ENCODE measurements at regions not wholly inside any gene's neighbourhood (a gene's known extent, or its start where the extent isn't known, plus 50 kb on each side); places are given as distances from the start of the nearest gene placed in this dataset.

DNA sequence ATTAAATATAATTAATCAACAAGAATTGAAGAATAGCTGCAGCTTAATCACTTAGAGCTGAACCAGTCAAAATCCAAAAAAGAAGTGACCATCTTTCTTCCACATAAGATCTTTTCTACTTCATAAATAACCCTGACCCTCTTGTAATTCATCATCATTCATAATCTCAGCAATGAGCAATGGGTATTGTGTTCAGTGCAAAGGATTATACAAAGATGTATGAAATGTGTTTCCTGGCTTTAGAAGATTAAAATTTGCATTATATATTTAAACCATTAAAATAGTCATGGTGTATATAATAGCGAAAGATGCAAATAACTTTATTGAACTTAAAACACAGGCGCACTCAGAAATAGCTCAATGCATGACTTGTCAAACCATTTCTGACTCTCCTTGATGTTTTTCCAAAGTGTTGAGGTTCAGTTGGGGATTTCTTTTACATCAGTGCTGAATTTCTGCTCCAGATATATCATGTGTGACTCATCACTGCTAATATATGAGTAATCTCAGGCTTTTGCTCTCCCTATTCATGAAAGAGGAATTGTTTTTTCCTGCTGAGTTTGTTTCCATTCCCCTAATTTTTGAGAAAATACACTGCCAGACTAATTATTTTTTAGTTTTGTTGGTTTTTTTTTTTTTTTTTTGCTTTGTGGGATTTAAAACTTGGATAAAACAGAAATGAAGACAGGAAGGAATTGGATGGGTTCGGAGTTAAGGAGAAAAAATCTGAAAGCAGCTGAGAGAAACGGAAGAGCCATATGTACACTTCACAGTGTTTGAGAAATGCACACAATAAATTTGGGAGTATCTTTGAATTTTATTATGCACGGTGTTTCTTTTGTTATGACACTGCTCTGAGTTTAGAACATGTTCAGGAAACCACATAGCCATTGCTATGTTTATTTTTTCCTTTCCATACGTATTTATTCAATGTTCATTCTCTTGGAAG lies 290.1 kb upstream of the PCDH7 start:
- no peak for DNase-seq (ENCODE audit: insufficient read length)
- no peak for FAIRE-seq
- TF ChIP-seq TAF1 (IDR thresholded peaks at IDR 0.05; ENCODE audit: borderline replicate concordance, low read depth, low read length): no peak
- no peak for TF ChIP-seq POLR2AphosphoS5 (IDR thresholded peaks at IDR 0.05; ENCODE audit: low read depth, low read length)
- TF ChIP-seq POLR2A (IDR thresholded peaks at IDR 0.05; ENCODE audit: low read depth, low read length): no peak

DNA sequence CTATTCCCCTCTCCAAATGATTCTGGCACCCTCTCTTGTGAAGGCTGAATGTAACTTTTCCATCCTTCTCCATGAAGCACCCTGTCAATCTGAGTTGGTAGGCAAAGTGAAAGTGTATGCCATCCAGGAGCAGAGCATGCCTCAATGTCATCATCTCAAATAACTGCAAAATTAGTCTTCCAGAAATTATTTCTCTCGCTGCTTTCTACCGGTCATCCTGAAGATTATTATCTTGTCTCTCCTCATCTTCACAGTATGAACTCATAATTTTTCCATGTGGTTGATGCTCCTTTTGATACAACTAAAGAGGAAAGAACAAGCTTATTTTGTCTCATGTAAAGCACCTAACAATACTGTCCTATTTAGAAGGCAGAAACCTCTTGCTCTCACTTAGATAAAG lies 285.5 kb upstream of the PCDH7 start:
- no peak for TF ChIP-seq POLR2A (IDR thresholded peaks at IDR 0.05; ENCODE audit: low read depth, low read length)
- no peak for TF ChIP-seq POLR2AphosphoS5 (IDR thresholded peaks at IDR 0.05; ENCODE audit: low read depth, low read length)
- no peak for TF ChIP-seq TAF1 (IDR thresholded peaks at IDR 0.05; ENCODE audit: borderline replicate concordance, low read depth, low read length)
- FAIRE-seq (no peak), DNase-seq (ENCODE audit: insufficient read length) (no peak)

GRCh38 chr4:30436394-30436793 lies 283.8 kb upstream of the PCDH7 start:
- DNase-seq (ENCODE audit: insufficient read length) (no peak), FAIRE-seq (no peak)
- TF ChIP-seq POLR2AphosphoS5 (IDR thresholded peaks at IDR 0.05; ENCODE audit: low read depth, low read length): no peak
- TF ChIP-seq POLR2A (IDR thresholded peaks at IDR 0.05; ENCODE audit: low read depth, low read length): no peak
- no peak for TF ChIP-seq TAF1 (IDR thresholded peaks at IDR 0.05; ENCODE audit: borderline replicate concordance, low read depth, low read length)

DNA sequence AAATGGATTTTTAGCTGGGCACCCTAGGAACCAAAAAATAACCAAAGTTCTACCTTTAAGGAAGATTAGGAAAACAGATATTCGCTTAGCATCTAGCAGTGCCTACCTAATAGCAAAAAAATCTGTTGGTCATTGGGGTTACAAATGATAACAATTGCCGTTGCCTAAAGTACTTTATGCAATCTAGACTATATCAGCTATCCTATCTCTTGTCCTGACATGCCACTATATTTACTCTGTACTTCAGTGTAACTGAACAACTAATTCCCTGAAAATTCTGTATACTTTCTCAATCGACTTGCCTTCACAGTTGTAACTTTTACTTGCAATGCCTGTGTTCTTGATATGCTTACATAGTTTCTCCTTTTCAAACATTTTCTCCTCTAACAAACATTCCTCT lies 282.9 kb upstream of the PCDH7 start:
- FAIRE-seq (no peak), DNase-seq (ENCODE audit: insufficient read length) (no peak)
- no peak for TF ChIP-seq POLR2AphosphoS5 (IDR thresholded peaks at IDR 0.05; ENCODE audit: low read depth, low read length)
- TF ChIP-seq TAF1 (IDR thresholded peaks at IDR 0.05; ENCODE audit: borderline replicate concordance, low read depth, low read length): no peak
- no peak for TF ChIP-seq POLR2A (IDR thresholded peaks at IDR 0.05; ENCODE audit: low read depth, low read length)

DNA sequence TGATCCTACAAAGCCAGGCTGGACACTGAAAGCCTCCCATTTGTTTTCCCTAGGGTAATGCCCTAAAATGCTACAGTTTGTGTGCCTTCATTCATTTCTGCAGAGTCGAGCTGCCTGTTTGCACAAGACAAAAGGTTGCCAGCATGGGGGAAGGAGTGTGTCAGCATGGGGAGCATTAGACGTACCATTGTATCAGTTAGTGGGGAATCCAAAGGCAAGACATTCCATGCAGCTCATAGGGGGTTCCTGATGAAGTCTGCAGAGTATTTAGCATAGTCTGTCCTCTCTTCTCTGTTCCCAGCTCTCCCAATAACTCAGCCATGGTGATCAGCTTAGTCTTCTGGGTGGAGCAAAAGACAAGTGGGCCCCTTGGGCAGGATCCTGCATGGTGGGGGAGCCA lies 276.9 kb upstream of the PCDH7 start:
- DNase-seq (ENCODE audit: insufficient read length): no peak
- FAIRE-seq: no peak
- TF ChIP-seq POLR2AphosphoS5 (IDR thresholded peaks at IDR 0.05; ENCODE audit: low read depth, low read length) (no peak), POLR2A (IDR thresholded peaks at IDR 0.05; ENCODE audit: low read depth, low read length) (no peak), TAF1 (IDR thresholded peaks at IDR 0.05; ENCODE audit: borderline replicate concordance, low read depth, low read length) (no peak)

DNA sequence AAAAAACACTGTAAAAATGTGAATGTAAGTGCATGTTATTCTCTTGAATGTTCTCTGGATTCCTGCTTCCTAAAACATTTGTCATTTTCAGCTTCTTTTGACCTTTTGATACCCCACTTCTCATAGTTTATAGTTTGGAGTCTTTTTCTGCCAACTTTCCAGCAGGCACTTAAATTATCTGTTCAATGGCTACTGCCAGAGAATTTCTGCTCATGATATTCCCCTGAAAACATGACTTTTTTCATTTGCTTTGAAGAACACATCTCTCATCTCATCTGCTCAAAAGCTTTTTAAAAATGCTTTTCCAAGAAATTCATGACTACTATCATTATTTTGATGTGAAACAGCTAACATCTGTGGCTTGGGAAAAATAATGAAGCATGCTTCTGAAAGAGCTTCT lies 269.7 kb upstream of the PCDH7 start:
- no peak for FAIRE-seq
- TF ChIP-seq TAF1 (IDR thresholded peaks at IDR 0.05; ENCODE audit: borderline replicate concordance, low read depth, low read length) (no peak), POLR2AphosphoS5 (IDR thresholded peaks at IDR 0.05; ENCODE audit: low read depth, low read length) (no peak), POLR2A (IDR thresholded peaks at IDR 0.05; ENCODE audit: low read depth, low read length) (no peak)
- no peak for DNase-seq (ENCODE audit: insufficient read length)

DNA sequence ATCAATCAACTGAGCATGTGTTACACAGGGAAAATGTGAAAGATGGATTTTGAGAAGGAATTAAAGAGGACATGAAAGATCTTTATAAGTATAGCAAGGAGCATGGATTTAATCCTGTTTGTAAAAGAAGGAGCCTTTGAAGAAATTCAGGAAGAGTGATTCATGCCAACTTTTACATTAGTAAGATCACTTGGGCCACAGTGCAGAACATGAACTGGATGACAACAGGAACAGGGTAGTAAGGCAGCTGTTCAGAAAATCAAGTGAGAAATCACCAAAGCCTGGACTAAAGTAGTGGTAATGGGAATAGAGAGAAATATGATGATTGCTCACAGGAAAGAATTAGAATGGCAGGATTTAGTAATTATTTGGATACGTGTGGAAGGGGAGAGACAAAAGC lies 265.7 kb upstream of the PCDH7 start:
- TF ChIP-seq POLR2AphosphoS5 (IDR thresholded peaks at IDR 0.05; ENCODE audit: low read depth, low read length) (no peak), POLR2A (IDR thresholded peaks at IDR 0.05; ENCODE audit: low read depth, low read length) (no peak), TAF1 (IDR thresholded peaks at IDR 0.05; ENCODE audit: borderline replicate concordance, low read depth, low read length) (no peak)
- FAIRE-seq: no peak
- no peak for DNase-seq (ENCODE audit: insufficient read length)

GRCh38 chr4:30456716-30457115 lies 263.5 kb upstream of the PCDH7 start:
- no peak for TF ChIP-seq TAF1 (IDR thresholded peaks at IDR 0.05; ENCODE audit: borderline replicate concordance, low read depth, low read length)
- TF ChIP-seq POLR2A (IDR thresholded peaks at IDR 0.05; ENCODE audit: low read depth, low read length): no peak
- no peak for TF ChIP-seq POLR2AphosphoS5 (IDR thresholded peaks at IDR 0.05; ENCODE audit: low read depth, low read length)
- FAIRE-seq (no peak), DNase-seq (ENCODE audit: insufficient read length) (no peak)

DNA sequence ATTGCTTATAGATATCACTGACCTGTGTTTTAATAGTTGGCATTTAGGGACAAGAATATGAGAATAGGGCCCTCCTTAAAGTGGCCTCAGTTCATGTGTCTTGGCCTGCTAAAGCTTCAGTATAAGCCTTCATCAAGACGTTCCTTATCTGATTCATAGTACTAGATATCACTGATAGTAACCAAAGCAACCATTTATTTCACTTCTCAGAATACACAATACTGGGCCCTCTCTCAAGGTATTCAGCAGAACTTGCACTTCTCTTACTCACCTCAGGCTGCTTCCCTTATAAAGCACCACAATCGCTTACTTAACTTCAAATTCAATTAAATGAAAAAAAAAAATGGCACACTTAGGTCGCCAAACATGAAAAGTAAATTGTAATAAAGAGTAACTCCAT lies 259.4 kb upstream of the PCDH7 start:
- no peak for DNase-seq (ENCODE audit: insufficient read length)
- TF ChIP-seq POLR2A (IDR thresholded peaks at IDR 0.05; ENCODE audit: low read depth, low read length): no peak
- no peak for TF ChIP-seq POLR2AphosphoS5 (IDR thresholded peaks at IDR 0.05; ENCODE audit: low read depth, low read length)
- no peak for TF ChIP-seq TAF1 (IDR thresholded peaks at IDR 0.05; ENCODE audit: borderline replicate concordance, low read depth, low read length)
- FAIRE-seq: no peak

DNA sequence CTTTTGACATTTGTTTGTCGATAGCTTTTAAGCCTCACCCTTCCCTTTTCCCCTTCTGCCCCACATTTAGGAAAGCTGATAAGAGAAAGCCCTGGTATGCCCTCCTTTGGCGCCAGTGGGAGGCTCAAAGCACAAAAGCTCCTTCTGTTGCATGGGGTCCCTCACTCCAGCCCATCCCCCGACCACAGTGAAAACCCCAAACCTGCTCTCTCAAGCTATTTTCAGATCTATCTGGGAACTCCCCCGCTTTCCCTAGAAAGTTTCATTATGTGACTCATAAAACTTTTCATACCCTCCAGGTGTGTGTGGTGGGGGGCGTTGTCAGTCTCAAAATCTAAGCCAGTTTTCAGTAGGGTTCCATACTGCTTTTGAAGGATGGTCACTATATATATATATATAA lies 259.0 kb upstream of the PCDH7 start:
- no peak for DNase-seq (ENCODE audit: insufficient read length)
- TF ChIP-seq POLR2A (IDR thresholded peaks at IDR 0.05; ENCODE audit: low read depth, low read length) (no peak), TAF1 (IDR thresholded peaks at IDR 0.05; ENCODE audit: borderline replicate concordance, low read depth, low read length) (no peak), POLR2AphosphoS5 (IDR thresholded peaks at IDR 0.05; ENCODE audit: low read depth, low read length) (no peak)
- no peak for FAIRE-seq

- DNase-seq (ENCODE audit: insufficient read length): no peak
- TF ChIP-seq POLR2AphosphoS5 (IDR thresholded peaks at IDR 0.05; ENCODE audit: low read depth, low read length) (no peak), POLR2A (IDR thresholded peaks at IDR 0.05; ENCODE audit: low read depth, low read length) (no peak), TAF1 (IDR thresholded peaks at IDR 0.05; ENCODE audit: borderline replicate concordance, low read depth, low read length) (no peak)
- FAIRE-seq: no peak
These were observed 257.6 kb upstream of the PCDH7 start for GRCh38 chr4:30462445-30463090.

DNA sequence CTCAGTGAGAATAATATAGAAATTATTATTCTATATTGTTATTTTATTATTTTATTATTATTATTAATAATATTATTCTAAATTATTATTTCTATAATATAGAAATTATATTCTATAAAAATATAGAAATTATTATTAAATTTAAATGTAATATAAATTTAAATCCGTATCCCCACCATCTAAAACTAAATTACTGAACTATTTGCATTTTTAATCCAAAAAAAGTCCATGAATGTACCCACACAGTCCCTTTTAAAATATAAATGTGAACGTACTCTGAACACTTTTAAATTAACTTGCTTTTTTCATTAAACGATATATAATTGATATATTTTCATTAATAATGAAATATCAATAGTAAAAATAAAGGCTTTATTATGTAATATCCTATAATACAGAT lies 248.3 kb upstream of the PCDH7 start:
- no peak for TF ChIP-seq POLR2AphosphoS5 (IDR thresholded peaks at IDR 0.05; ENCODE audit: low read depth, low read length)
- TF ChIP-seq TAF1 (IDR thresholded peaks at IDR 0.05; ENCODE audit: borderline replicate concordance, low read depth, low read length): no peak
- no peak for TF ChIP-seq POLR2A (IDR thresholded peaks at IDR 0.05; ENCODE audit: low read depth, low read length)
- DNase-seq (ENCODE audit: insufficient read length) (no peak), FAIRE-seq (no peak)
